ENCODE measurements at regions not wholly inside any gene's neighbourhood (a gene's known extent, or its start where the extent isn't known, plus 50 kb on each side); places are given as distances from the start of the nearest gene placed in this dataset.
A peak's percentile ranks its signal among the peaks of the same experiment; 100 is the strongest.

DNA sequence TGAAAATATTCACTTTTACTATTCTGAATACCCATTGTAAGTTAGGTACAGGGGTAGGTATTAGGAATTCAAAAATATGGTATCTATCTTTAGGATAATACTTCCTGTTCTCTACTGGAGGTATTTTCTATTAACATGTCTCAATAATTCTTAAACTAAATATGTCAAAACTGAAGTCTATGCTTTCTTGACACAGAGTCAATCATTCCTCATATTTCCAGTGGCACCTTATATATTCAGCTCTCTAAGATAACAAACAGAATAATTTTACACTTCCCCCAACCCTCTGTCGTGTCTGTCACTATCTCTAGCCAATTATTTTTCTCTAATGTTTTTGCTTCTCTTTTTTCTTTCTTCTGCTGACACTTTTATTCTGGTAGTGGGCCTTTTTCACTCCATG, 138.9 kb downstream of the TMEM26 start:
- Mint-ChIP-seq H3K36me3 (ENCODE audit: low read depth) (no peaks in the 10 kb centered on the region), H3K9me3 (no peaks in the 10 kb centered on the region), H3K4me1 (ENCODE audit: low read depth) (peaks cover 18% of the 10 kb centered on the region), H3K27ac (no peak overlapping the region), H3K4me3 (no peak overlapping the region), H3K27me3 (no peaks in the 10 kb centered on the region)
- TF ChIP-seq, protein P1, sequence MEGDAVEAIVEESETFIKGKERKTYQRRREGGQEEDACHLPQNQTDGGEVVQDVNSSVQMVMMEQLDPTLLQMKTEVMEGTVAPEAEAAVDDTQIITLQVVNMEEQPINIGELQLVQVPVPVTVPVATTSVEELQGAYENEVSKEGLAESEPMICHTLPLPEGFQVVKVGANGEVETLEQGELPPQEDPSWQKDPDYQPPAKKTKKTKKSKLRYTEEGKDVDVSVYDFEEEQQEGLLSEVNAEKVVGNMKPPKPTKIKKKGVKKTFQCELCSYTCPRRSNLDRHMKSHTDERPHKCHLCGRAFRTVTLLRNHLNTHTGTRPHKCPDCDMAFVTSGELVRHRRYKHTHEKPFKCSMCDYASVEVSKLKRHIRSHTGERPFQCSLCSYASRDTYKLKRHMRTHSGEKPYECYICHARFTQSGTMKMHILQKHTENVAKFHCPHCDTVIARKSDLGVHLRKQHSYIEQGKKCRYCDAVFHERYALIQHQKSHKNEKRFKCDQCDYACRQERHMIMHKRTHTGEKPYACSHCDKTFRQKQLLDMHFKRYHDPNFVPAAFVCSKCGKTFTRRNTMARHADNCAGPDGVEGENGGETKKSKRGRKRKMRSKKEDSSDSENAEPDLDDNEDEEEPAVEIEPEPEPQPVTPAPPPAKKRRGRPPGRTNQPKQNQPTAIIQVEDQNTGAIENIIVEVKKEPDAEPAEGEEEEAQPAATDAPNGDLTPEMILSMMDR (IDR thresholded peaks at IDR 0.05): no peak
- H3K4me3 ChIP-seq (ENCODE audit: low read length): no peak overlapping the region
- H3K36me3 ChIP-seq (ENCODE audit: insufficient read depth, low read length): no peaks in the 10 kb centered on the region
- H3K9me3 ChIP-seq (ENCODE audit: control insufficient read depth in 1 of 2, insufficient read depth in 1 of 2, low read length in 2 of 2): no peaks in the 10 kb centered on the region
- CTCF ChIA-PET: no interaction called here
- intact Hi-C loops (cut with DNase I, micrococcal nuclease): no loop called here
- ATAC-seq (ENCODE audit: poor library complexity) (no peak), DNase-seq (no peak)
- H3K27me3 ChIP-seq (ENCODE audit: control insufficient read depth in 1 of 2, insufficient read depth in 2 of 2, low read length in 2 of 2): no peaks in the 10 kb centered on the region
- no peak overlapping the region for H3K27ac ChIP-seq (ENCODE audit: low read depth in 1 of 2, low read length in 2 of 2)
- peaks cover 4% of the 10 kb centered on the region for H3K4me1 ChIP-seq (ENCODE audit: insufficient read depth, low read length)
- POLR2A ChIA-PET: interaction anchor here (1.0 kb wide), 1 partner anchor 27 kb away, joined by 3 read pairs; no protein-coding TSS in a partner anchor

DNA sequence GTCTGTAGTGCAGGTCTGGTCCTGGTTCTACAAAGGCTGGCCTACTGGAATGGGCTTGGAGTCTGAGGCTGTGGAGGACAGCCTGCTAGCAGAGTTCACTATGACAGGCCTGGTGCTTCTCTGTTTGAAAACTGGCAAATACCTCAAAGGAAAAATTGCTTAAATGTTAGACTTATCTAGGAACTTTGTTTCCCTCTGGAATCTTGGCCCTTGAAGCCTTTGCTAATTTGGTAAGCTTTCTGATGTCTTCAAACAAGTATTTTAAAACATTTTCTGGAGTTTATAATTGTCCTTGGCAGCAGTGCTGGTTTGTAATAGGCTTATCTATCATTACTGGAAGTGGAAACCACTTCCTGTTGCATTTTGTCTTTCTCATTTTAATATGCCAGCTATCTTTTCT, 139.7 kb downstream of the TMEM26 start:
- no peak overlapping the region for H3K27ac ChIP-seq (ENCODE audit: low read depth in 1 of 2, low read length in 2 of 2)
- no peaks in the 10 kb centered on the region for H3K36me3 Mint-ChIP-seq (ENCODE audit: low read depth)
- H3K4me1 Mint-ChIP-seq (ENCODE audit: low read depth): peaks cover 18% of the 10 kb centered on the region
- no peak overlapping the region for H3K27ac Mint-ChIP-seq
- no peak overlapping the region for H3K4me3 Mint-ChIP-seq
- H3K36me3 ChIP-seq (ENCODE audit: insufficient read depth, low read length): no peaks in the 10 kb centered on the region
- no peaks in the 10 kb centered on the region for H3K9me3 Mint-ChIP-seq
- ChIA-PET CTCF (no interaction called here), POLR2A (no interaction called here)
- H3K4me1 ChIP-seq (ENCODE audit: insufficient read depth, low read length): peaks cover 4% of the 10 kb centered on the region
- ATAC-seq (ENCODE audit: poor library complexity): no peak
- intact Hi-C loops (cut with DNase I, micrococcal nuclease): no loop called here
- peak in 1 of 14 experiments; percentile 9 for DNase-seq
- no peaks in the 10 kb centered on the region for H3K9me3 ChIP-seq (ENCODE audit: control insufficient read depth in 1 of 2, insufficient read depth in 1 of 2, low read length in 2 of 2)
- H3K4me3 ChIP-seq (ENCODE audit: low read length): no peak overlapping the region
- no peaks in the 10 kb centered on the region for H3K27me3 ChIP-seq (ENCODE audit: control insufficient read depth in 1 of 2, insufficient read depth in 2 of 2, low read length in 2 of 2)
- TF ChIP-seq, protein P1 (IDR thresholded peaks at IDR 0.05): no peak
- H3K27me3 Mint-ChIP-seq: no peaks in the 10 kb centered on the region

DNA sequence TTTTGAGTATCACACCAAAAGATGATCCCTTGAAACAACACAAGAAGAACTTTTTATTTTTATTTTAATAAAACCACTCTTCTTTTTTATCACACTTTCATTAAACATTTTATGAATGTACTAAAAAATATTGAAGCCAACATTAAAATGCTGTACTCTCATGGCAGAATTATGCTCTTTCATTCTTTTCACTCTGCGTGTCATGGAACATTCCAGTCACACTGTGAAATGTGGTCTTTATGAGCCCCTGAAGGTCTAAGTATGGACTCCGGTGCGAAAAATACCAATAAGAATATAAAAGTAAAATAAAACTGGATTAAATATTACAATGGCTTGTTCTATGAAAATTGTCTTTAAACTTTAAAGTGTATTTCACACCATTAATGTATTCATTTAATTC, 148.4 kb downstream of the TMEM26 start:
- Mint-ChIP-seq H3K9me3 (no peaks in the 10 kb centered on the region), H3K36me3 (ENCODE audit: low read depth) (no peaks in the 10 kb centered on the region), H3K27me3 (no peaks in the 10 kb centered on the region), H3K4me3 (no peak overlapping the region), H3K27ac (no peak overlapping the region), H3K4me1 (ENCODE audit: low read depth) (no peaks in the 10 kb centered on the region)
- Histone ChIP-seq H3K27ac (ENCODE audit: low read depth in 1 of 2, low read length in 2 of 2) (no peak overlapping the region), H3K9me3 (ENCODE audit: control insufficient read depth in 1 of 2, insufficient read depth in 1 of 2, low read length in 2 of 2) (no peaks in the 10 kb centered on the region), H3K27me3 (ENCODE audit: control insufficient read depth in 1 of 2, insufficient read depth in 2 of 2, low read length in 2 of 2) (no peaks in the 10 kb centered on the region), H3K4me1 (ENCODE audit: insufficient read depth, low read length) (no peaks in the 10 kb centered on the region), H3K36me3 (ENCODE audit: insufficient read depth, low read length) (no peaks in the 10 kb centered on the region), H3K4me3 (ENCODE audit: low read length) (no peak overlapping the region)
- ATAC-seq (ENCODE audit: poor library complexity) (no peak), DNase-seq (no peak)
- CTCF ChIA-PET: no interaction called here
- TF ChIP-seq, protein P1 (IDR thresholded peaks at IDR 0.05): no peak
- intact Hi-C loops (cut with DNase I, micrococcal nuclease): no loop called here
- POLR2A ChIA-PET: no interaction called here

All from CD4-positive, alpha-beta T cell (primary cell).